HUES64 (cell line): ENCODE measurements at regions not wholly inside any gene's neighbourhood (a gene's known extent, or its start where the extent isn't known, plus 50 kb on each side); places are given as distances from the start of the nearest gene placed in this dataset.

Source experiments
- H3K27ac ChIP-seq: 2 replicates; pipeline ENCODE4 v1.7.0; 2013; ENCODE audit warnings: low read depth, low read length, inconsistent platforms
- H3K27me3 ChIP-seq: 2 replicates; pipeline ENCODE4 v1.6.1; 2013; ENCODE audit warnings: mild to moderate bottlenecking, low read length; ENCODE audit not compliant: insufficient read depth
- H3K36me3 ChIP-seq: 2 replicates; pipeline ENCODE4 v1.6.1; 2013; ENCODE audit warnings: mild to moderate bottlenecking, low read length; ENCODE audit not compliant: insufficient read depth
- H3K4me1 ChIP-seq: 2 replicates; pipeline ENCODE4 v1.6.1; 2013; ENCODE audit warnings: mild to moderate bottlenecking, low read length, moderate library complexity; ENCODE audit not compliant: insufficient read depth
- H3K4me3 ChIP-seq: 2 replicates; pipeline ENCODE4 v1.5.1; 2013; ENCODE audit warnings: mild to moderate bottlenecking, low read length, moderate library complexity
- H3K9ac ChIP-seq: 2 replicates; pipeline ENCODE4 v1.6.1; 2013; ENCODE audit warnings: mild to moderate bottlenecking, low read depth, low read length
- H3K9me3 ChIP-seq: 2 replicates; pipeline ENCODE4 v1.6.1; 2013; ENCODE audit warnings: low read depth, low read length; ENCODE audit not compliant: insufficient read depth
- WGBS: fragments of 150-250, 120-280 bp; methylation state at CpG from one replicate; pipeline ENCODE4 v1.1.7; 2013; ENCODE audit warnings: missing lambda C conversion rate; 5-methylcytosine and 5-hydroxymethylcytosine counted together

- Histone ChIP-seq H3K4me3 (no peak overlapping the region), H3K4me1 (no peaks in the 10 kb centered on the region), H3K9ac (no peak overlapping the region), H3K27ac (no peak overlapping the region), H3K9me3 (no peaks in the 10 kb centered on the region), H3K27me3 (no peaks in the 10 kb centered on the region), H3K36me3 (no peaks in the 10 kb centered on the region)
- WGBS = no CpG with 5 or more reads among the region's 1 CpG
Observed at GRCh38 chr1:60136395-60136794, 62.8 kb upstream of the C1orf87 start.

- no peaks in the 10 kb centered on the region for H3K36me3 ChIP-seq
- no peaks in the 10 kb centered on the region for H3K9me3 ChIP-seq
- H3K4me3 ChIP-seq = no peak overlapping the region
- H3K9ac ChIP-seq = no peak overlapping the region
- H3K27me3 ChIP-seq = no peaks in the 10 kb centered on the region
- 100% methylated on average over 2 of the region's 2 CpGs for WGBS
- no peaks in the 10 kb centered on the region for H3K4me1 ChIP-seq
- H3K27ac ChIP-seq = no peak overlapping the region
Observed at GRCh38 chr1:60134716-60135115, 61.1 kb upstream of the C1orf87 start.

GRCh38 chr1:60133848-60134247 is 60.3 kb upstream of the C1orf87 start:
- H3K4me3 ChIP-seq = no peak overlapping the region
- H3K4me1 ChIP-seq = no peaks in the 10 kb centered on the region
- H3K36me3 ChIP-seq = no peaks in the 10 kb centered on the region
- no peak overlapping the region for H3K27ac ChIP-seq
- no peaks in the 10 kb centered on the region for H3K27me3 ChIP-seq
- no peak overlapping the region for H3K9ac ChIP-seq
- H3K9me3 ChIP-seq = no peaks in the 10 kb centered on the region

GRCh38 chr1:60133000-60133673 is 59.6 kb upstream of the C1orf87 start:
- 94% methylated on average over 6 of the region's 9 CpGs for WGBS
- H3K27ac ChIP-seq = no peak overlapping the region
- no peaks in the 10 kb centered on the region for H3K4me1 ChIP-seq
- H3K9ac ChIP-seq = no peak overlapping the region
- no peaks in the 10 kb centered on the region for H3K27me3 ChIP-seq
- H3K36me3 ChIP-seq = no peaks in the 10 kb centered on the region
- no peaks in the 10 kb centered on the region for H3K9me3 ChIP-seq
- H3K4me3 ChIP-seq = no peak overlapping the region

GRCh38 chr1:60132108-60132507 is 58.5 kb upstream of the C1orf87 start:
- H3K27ac ChIP-seq = no peak overlapping the region
- WGBS = 80% methylated on average over 5 of the region's 5 CpGs
- H3K4me1 ChIP-seq = no peaks in the 10 kb centered on the region

GRCh38 chr1:60130703-60131102 is 57.1 kb upstream of the C1orf87 start:
- no peaks in the 10 kb centered on the region for H3K36me3 ChIP-seq
- no peaks in the 10 kb centered on the region for H3K27me3 ChIP-seq
- H3K4me3 ChIP-seq = no peak overlapping the region
- no peak overlapping the region for H3K27ac ChIP-seq
- no peak overlapping the region for H3K9ac ChIP-seq
- WGBS = 90% methylated on average over 3 of the region's 3 CpGs
- no peaks in the 10 kb centered on the region for H3K4me1 ChIP-seq
- no peaks in the 10 kb centered on the region for H3K9me3 ChIP-seq

More at GRCh38 chr1:60132108-60132507, 58.5 kb upstream of the C1orf87 start:
- no peaks in the 10 kb centered on the region for H3K36me3 ChIP-seq
- H3K27me3 ChIP-seq = no peaks in the 10 kb centered on the region
- no peak overlapping the region for H3K4me3 ChIP-seq
- H3K9ac ChIP-seq = no peak overlapping the region
- H3K9me3 ChIP-seq = no peaks in the 10 kb centered on the region

GRCh38 chr1:60129911-60130310 is 56.3 kb upstream of the C1orf87 start:
- no peak overlapping the region for H3K27ac ChIP-seq
- no peaks in the 10 kb centered on the region for H3K4me1 ChIP-seq
- no peaks in the 10 kb centered on the region for H3K27me3 ChIP-seq
- WGBS = 68% methylated on average over 3 of the region's 4 CpGs
- no peak overlapping the region for H3K9ac ChIP-seq
- no peaks in the 10 kb centered on the region for H3K36me3 ChIP-seq
- H3K9me3 ChIP-seq = no peaks in the 10 kb centered on the region
- no peak overlapping the region for H3K4me3 ChIP-seq

- no peaks in the 10 kb centered on the region for H3K4me1 ChIP-seq
- WGBS = 71% methylated on average over 3 of the region's 3 CpGs
- H3K9me3 ChIP-seq = no peaks in the 10 kb centered on the region
- H3K27ac ChIP-seq = no peak overlapping the region
- H3K4me3 ChIP-seq = no peak overlapping the region
- no peaks in the 10 kb centered on the region for H3K36me3 ChIP-seq
- H3K9ac ChIP-seq = no peak overlapping the region
- H3K27me3 ChIP-seq = no peaks in the 10 kb centered on the region
Observed at GRCh38 chr1:60126723-60127122, 53.2 kb upstream of the C1orf87 start.
